Stimulated activated memory B cell treated with anti-CD40 and anti-IgM and Interleukin-4, amounts not matched to agents 10 μg/mL and 1 μg/mL and 100 μg/mL, for 72 hours (primary cell): ENCODE measurements at regions not wholly inside any gene's neighbourhood (a gene's known extent, or its start where the extent isn't known, plus 50 kb on each side); places are given as distances from the start of the nearest gene placed in this dataset.

Experiments used
- ATAC-seq: fragments of 150-1000 bp; cut with Tn5 transposase; 2 replicates; pipeline ENCODE4 v1.10.0; 2021
- H3K27ac Mint-ChIP-seq: one replicate; pipeline ENCODE4 v1.8.0; 2022; ENCODE audit warnings: mild to moderate bottlenecking, mixed read lengths
- H3K27me3 Mint-ChIP-seq: one replicate; pipeline ENCODE4 v1.8.0; 2022; ENCODE audit warnings: mixed read lengths
- H3K36me3 Mint-ChIP-seq: one replicate; pipeline ENCODE4 v1.8.0; 2022; ENCODE audit warnings: mixed read lengths
- H3K4me1 Mint-ChIP-seq: one replicate; pipeline ENCODE4 v1.8.0; 2022; ENCODE audit warnings: mixed read lengths
- H3K4me3 Mint-ChIP-seq: one replicate; pipeline ENCODE4 v1.8.0; 2022; ENCODE audit warnings: mild to moderate bottlenecking, moderate library complexity, mixed read lengths
- H3K9me3 Mint-ChIP-seq: one replicate; pipeline ENCODE4 v1.8.0; 2022; ENCODE audit warnings: mixed read lengths

DNA sequence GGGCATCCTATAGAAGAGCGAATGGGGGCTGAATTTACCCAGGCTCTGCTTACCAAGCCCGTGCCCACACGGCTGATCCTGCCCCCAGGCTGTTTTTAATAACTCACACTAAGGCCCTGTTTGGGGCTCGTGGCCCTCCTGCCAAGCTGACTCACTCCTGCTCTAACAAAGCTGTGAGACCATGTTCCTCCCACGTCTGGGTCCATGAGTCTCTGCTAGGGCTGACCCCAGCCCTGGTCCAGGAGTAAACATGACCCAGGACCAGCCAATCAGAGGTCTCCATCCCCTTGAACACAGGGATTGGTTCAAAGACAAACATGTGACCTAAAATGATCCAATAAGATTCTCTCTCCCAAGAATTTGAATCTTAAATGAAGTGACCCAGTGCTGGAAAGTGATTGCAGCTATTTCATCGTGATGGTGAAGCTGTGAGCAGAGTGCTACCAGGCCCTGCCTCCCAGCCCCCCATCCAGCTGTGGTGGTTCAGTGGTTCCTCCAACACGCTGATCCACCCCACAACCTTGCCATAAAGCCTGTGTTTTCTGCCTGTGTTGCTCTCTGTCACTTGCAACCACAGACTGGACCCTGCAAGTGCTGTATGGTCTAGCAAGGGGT is 57.2 kb downstream of the C16orf82 start:
- no peak for ATAC-seq
- Mint-ChIP-seq H3K36me3 (no peaks in the 10 kb centered on the region), H3K27ac (no peak overlapping the region), H3K27me3 (peaks cover 22% of the 10 kb centered on the region), H3K4me1 (no peaks in the 10 kb centered on the region), H3K4me3 (no peak overlapping the region), H3K9me3 (peaks cover 15% of the 10 kb centered on the region)

DNA sequence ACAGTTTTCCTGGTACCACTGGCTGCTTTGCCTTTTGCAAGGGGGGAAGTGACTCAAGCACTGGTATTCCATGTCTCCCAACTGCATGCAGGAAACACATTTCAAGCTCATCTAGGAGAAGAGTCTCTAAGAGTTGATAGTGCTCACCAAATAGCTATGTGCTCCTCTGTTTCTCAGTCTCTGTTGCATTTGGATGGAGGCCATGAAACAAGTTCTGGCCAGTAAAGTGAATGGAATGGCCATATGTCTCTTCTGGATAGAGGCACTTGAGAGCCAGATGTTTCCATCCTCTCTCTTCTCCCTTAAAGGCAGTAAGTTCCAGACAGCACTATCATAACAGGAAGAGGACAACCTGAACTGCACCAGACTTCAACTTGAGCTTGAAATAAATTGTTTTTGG is 60.6 kb downstream of the C16orf82 start:
- Mint-ChIP-seq H3K9me3 (peaks cover 21% of the 10 kb centered on the region), H3K27ac (no peak overlapping the region), H3K4me3 (no peak overlapping the region), H3K36me3 (no peaks in the 10 kb centered on the region), H3K27me3 (peaks cover 38% of the 10 kb centered on the region), H3K4me1 (no peaks in the 10 kb centered on the region)
- no peak for ATAC-seq

DNA sequence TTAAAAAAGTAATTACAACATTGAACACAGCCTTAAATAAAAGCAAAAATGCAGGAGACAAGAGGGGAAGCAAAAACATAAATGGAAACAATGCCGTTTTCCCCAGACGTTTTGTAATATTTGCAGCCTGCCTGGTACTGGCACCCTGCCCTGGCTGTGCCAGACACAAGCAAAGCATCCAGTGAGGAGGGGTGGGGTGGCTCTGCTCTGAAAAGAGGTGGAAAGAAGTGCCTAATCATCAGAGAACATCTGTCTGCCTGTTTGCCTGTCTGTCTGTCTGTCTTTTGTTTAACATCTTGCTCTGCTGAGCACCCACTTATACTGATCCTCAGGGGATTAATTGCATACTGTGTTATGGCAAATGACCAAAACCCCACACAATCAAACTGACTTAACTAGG is 62.7 kb downstream of the C16orf82 start:
- no peaks in the 10 kb centered on the region for H3K4me1 Mint-ChIP-seq
- H3K4me3 Mint-ChIP-seq: no peak overlapping the region
- peaks cover 42% of the 10 kb centered on the region for H3K27me3 Mint-ChIP-seq
- H3K27ac Mint-ChIP-seq: no peak overlapping the region
- H3K9me3 Mint-ChIP-seq: peaks cover 21% of the 10 kb centered on the region
- H3K36me3 Mint-ChIP-seq: no peaks in the 10 kb centered on the region
- ATAC-seq: no peak

DNA sequence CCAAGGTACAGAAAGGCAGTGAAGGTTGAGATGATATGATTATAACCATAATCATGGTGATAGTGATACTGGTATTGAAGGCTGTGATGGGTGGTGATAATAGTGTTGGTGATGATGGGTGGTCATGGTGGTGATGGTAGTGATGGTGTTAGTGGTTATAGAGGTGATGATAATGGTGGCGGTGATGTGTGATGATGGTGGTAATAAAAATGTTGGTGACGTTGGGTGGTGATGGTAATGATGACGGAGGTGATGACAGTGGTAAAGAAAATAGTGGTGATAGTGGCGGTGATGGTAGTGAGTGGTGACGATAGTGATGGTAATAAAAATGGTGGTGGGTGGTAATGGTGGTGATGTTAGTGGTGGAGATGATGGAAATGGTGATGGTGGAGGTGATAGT is 65.1 kb upstream of the KDM8 start:
- no peak overlapping the region for H3K27ac Mint-ChIP-seq
- no peak overlapping the region for H3K4me3 Mint-ChIP-seq
- H3K36me3 Mint-ChIP-seq: peaks cover 6% of the 10 kb centered on the region
- peaks cover 8% of the 10 kb centered on the region for H3K9me3 Mint-ChIP-seq
- H3K4me1 Mint-ChIP-seq: no peaks in the 10 kb centered on the region
- no peaks in the 10 kb centered on the region for H3K27me3 Mint-ChIP-seq
- no peak for ATAC-seq

DNA sequence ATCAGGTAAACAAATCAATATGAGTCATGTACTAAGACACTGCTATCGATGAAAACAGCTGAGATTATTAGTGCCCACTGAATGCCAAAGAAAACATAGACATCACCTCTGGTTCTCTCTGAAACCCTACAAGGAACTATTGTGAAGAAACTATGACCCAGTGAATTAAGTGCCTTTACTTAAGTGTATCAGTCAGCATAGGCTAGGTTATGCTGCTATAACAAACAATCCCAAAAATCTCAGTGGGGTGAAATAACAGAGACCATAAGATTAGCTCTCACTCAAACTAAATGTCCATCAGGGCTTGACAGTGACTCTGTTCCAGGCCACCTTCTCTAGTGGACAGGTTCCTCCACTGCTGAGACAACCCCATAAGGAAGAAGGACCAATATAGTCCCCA is 57.7 kb upstream of the KDM8 start:
- Mint-ChIP-seq H3K27ac (no peak overlapping the region), H3K9me3 (peaks cover 3% of the 10 kb centered on the region), H3K4me1 (no peaks in the 10 kb centered on the region), H3K36me3 (no peaks in the 10 kb centered on the region), H3K4me3 (no peak overlapping the region), H3K27me3 (peaks cover 33% of the 10 kb centered on the region)
- ATAC-seq: no peak

DNA sequence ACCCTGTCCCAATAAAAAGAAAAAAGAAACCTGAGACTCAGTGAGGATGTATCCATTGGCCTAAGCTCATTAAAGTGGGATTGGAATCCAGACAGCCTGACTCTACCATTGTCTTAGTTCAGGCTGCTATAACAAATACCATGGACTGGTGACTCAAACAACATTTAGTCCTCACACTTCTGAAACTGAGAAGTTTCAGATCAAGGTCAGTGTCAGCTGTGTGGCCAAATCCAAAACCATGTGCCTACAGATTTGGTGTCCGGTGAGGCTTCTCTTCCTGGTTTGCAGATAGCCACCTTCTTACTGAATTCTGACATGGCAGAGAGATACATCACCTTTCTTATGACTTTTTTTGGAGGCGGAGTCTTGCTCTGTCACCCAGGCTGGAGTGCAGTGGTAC is 53.3 kb upstream of the KDM8 start:
- peaks cover 3% of the 10 kb centered on the region for H3K9me3 Mint-ChIP-seq
- peak; percentile 55 for ATAC-seq
- H3K27ac Mint-ChIP-seq: no peak overlapping the region
- H3K27me3 Mint-ChIP-seq: peaks cover 22% of the 10 kb centered on the region
- no peak overlapping the region for H3K4me3 Mint-ChIP-seq
- H3K36me3 Mint-ChIP-seq: no peaks in the 10 kb centered on the region
- peaks cover 7% of the 10 kb centered on the region for H3K4me1 Mint-ChIP-seq

DNA sequence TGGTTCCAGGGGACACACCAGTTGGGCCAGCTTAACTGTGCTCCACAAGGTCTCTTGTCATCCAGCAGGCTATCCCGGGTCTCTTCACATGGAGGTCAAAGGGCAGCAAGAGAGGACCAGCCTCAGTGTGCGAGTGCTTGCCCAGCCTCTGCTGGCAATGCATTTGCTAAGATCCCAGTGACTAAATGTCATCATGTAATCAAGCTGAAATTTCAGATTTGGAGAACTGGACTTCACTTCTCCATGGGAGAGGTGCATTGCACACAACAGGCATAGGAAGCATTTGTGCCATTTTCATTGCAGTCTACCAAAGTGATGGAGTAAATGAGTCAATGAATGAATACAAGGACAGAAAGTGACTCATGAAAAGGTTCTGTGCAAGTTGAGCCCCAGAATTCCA is 51.2 kb upstream of the KDM8 start:
- Mint-ChIP-seq H3K4me1 (peaks cover 11% of the 10 kb centered on the region), H3K9me3 (no peaks in the 10 kb centered on the region), H3K27me3 (peaks cover 5% of the 10 kb centered on the region), H3K4me3 (no peak overlapping the region), H3K27ac (no peak overlapping the region), H3K36me3 (no peaks in the 10 kb centered on the region)
- ATAC-seq: no peak

DNA sequence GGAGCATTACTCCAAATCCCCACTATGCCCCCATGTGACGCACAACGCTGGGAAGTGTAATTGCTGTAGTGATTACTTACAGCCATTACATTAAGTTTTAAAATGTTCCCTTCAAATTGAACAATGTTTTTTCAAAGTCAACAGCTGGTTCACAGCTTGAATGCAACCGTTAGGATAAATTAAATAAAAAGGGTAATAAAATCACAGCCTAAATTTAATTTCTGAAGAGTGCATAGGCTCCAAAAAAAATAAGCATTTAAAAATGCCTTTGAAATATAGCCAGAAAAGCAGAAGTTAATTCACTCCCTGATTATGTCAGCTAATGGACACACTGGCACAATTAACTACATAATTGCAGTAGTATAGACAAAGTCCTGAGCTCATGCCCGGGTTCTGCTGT is 50.5 kb upstream of the KDM8 start:
- Mint-ChIP-seq H3K36me3 (no peaks in the 10 kb centered on the region), H3K4me1 (peaks cover 11% of the 10 kb centered on the region), H3K27ac (no peak overlapping the region), H3K9me3 (no peaks in the 10 kb centered on the region), H3K4me3 (no peak overlapping the region), H3K27me3 (no peaks in the 10 kb centered on the region)
- no peak for ATAC-seq
